HG03432 (cell line): ENCODE measurements at regions not wholly inside any gene's neighbourhood (a gene's known extent, or its start where the extent isn't known, plus 50 kb on each side); places are given as distances from the start of the nearest gene placed in this dataset.

ENCODE experiments used
- ATAC-seq: cut with Tn5 transposase; IDR thresholded peaks from one replicate; pipeline ENCODE4 v1.9.1; 2021; ENCODE audit warnings: mild to moderate bottlenecking, moderate library complexity; ENCODE audit not compliant: unreplicated experiment

GRCh38 chr2:121038891-121039616 lies 245.9 kb downstream of the TFCP2L1 start:
- ATAC-seq = no peak

DNA sequence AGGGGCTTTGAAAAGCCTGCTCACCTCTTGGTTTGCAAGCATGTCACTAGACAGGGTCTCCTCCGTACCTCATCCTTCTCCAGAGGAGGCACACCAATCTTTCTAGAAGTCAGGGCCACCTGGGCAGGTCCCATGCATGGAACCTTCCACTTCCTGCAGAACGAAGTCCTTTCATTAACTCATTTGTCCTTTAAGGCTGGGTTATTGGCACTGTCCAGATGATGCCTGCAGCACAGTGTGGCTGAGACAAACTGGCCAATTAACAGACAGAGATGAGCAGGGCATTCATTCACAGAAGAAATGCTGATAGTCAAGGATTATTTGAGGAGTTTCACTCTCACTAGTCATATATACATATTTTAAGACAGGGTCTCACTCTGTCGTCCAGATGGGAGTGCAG lies 245.3 kb downstream of the TFCP2L1 start:
- no peak for ATAC-seq

- ATAC-seq = no peak
These were observed 243.5 kb downstream of the TFCP2L1 start for GRCh38 chr2:121041516-121041915.

DNA sequence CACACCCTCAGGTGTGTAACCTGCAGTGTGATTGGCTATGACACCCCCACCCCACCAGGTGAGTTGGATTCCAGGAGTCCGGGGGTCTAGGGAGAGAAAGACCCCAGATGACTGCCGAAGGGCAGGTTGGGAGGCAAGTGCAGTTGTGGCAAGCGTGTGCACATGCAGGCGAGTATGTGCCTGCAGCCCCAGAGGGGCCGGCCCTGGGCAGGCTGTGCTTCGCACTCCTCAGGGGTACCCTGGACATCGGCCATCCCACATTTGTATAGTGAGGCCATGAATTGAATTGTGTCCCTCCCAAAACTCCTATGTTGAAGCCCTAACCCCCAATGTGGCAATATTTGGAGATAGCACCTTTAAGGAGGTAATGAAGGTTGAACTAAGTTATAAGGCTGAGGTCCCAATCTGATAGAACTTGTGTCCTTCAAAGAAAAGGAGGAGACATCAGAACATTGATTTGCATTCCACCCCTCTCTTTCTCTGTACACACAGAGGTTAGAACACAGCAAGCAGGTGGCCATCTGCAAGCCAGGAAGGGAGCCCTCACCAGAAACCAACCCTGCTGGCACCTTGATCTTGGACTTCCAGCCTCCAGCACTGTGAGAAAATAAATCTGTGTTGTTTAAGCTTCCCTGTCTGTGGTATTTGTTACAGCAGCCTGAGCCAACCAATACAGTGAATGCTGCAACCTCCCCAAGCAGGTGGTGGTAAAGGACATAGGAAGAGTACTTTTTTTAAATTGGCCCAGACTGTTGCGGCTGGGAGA lies 241.8 kb downstream of the TFCP2L1 start:
- ATAC-seq = no peak

DNA sequence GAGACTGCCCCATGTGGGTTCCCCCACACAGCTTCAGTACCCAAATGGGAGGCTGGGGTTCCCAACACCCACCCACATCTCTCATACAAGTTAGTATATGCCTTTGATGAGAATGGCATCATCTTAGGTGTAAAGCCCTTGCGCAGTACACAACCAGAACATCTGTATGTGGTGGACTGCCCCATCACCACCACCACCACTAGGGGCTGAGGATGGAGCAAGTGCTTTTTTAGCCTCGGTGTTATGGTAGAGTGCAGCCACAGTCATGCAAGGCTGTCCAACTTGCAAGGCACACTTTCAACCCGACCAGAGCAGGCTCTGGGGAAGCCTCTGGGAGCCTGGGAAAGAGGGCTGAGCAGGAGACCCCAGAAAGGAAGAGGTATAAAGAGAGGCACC lies 241.2 kb downstream of the TFCP2L1 start:
- no peak for ATAC-seq

DNA sequence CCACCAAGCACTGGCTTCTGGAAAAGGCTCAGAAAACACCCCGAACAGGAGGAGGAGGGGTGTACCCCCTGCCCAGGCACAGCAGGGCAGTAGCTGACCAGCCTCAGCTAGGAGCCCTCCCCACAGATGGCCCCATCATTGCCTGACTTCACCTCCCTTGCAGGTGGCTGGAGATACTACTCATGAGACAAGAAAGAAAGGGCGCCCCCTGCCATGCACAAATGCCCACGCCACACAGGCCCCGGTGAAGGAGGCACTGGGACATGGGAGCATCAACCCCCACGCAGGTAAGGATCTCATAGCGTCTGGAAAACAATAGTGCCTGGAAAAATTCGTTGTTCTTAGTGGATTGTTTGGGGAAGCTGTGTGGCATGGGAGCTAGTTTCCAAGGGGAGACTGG lies 240.6 kb downstream of the TFCP2L1 start:
- ATAC-seq = no peak

- ATAC-seq = no peak
These were observed 239.8 kb downstream of the TFCP2L1 start for GRCh38 chr2:121045245-121045644.

DNA sequence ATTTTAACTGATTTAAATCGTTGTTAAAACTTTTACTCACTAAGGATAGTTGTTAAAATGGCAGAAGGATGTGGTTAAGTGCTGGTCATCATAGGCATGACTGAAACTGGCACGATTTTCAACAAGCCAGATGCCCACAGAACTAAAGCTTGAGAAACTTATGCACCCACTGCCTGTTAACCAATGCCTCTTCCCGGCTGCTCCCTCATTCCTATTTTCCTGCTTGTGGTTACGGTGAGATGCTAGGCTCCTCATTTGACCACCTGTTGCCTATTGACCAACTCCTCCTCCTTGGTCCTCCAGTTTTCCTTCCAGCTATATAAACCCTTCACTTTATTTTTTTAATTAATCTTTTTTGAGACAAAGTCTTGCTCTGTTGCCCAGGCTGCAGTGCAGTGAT lies 238.7 kb downstream of the TFCP2L1 start:
- no peak for ATAC-seq

- no peak for ATAC-seq
These were observed 237.6 kb downstream of the TFCP2L1 start for GRCh38 chr2:121047383-121047782.

DNA sequence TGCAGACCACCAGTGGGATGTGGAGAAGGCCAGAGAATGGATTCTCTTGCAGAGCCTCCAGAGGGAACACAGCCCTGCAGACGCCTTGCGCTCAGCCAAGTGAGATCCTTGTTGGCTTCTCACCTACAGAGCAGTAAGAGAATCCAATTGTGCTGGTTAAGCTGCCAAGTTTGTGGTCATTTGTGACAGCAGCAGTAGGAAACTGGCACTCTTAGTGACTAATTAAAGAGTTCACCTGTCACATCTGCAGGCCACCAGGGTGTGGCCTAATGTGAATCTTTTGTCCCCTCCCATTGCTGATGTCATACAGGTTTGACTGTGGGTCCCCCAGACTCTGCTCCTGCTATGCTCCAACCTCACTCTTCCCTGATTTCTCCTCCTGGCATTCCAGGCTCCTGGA lies 235.9 kb downstream of the TFCP2L1 start:
- no peak for ATAC-seq

- no peak for ATAC-seq
These were observed 234.9 kb downstream of the TFCP2L1 start for GRCh38 chr2:121049950-121050585.

GRCh38 chr2:121051311-121051710 lies 233.7 kb downstream of the TFCP2L1 start:
- no peak for ATAC-seq

GRCh38 chr2:121052023-121052422 lies 233.0 kb downstream of the TFCP2L1 start:
- ATAC-seq = no peak

DNA sequence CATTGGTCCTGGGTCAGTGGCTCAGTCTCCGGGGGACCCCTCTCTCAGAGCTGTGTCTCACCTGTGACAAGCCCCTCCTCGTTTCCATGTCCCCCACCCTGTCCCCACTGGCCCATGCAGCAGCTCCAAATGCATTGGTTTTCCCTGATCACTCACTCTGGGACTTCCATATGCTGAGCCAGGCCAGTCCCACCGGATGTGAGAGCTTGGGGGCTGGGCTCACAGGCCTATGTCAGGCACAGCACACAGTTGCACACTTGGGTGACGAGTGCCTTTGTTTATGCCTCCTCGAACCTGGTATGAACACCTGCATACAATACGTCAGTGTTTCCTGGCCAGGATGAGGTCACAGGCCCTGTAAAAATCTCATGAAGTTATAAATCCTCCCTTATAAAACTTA lies 232.5 kb downstream of the TFCP2L1 start:
- no peak for ATAC-seq

- ATAC-seq = no peak
These were observed 229.9 kb downstream of the TFCP2L1 start for GRCh38 chr2:121055088-121055487.

DNA sequence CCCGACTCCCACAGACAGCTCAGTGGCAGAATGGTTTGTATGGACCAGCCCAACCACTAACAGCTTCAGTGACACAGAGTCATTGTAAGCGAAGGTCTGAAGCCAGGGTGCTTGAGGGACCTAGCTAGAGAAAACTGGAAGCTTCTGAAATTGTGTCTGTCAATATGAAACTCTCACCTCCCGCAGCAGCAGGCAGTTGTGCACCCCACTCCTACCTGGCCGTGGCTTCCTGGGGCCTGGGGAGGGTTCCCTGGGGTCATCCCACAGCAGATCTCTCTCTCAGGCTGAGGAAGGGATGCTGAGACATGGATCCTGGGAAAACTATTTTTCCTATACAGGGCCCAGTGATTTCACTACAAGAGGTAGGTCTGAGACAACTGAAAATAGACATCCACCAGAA lies 229.5 kb downstream of the TFCP2L1 start:
- no peak for ATAC-seq

GRCh38 chr2:121058852-121059558 lies 226.0 kb downstream of the TFCP2L1 start:
- no peak for ATAC-seq

GRCh38 chr2:121059651-121060649 lies 225.1 kb downstream of the TFCP2L1 start:
- no peak for ATAC-seq

DNA sequence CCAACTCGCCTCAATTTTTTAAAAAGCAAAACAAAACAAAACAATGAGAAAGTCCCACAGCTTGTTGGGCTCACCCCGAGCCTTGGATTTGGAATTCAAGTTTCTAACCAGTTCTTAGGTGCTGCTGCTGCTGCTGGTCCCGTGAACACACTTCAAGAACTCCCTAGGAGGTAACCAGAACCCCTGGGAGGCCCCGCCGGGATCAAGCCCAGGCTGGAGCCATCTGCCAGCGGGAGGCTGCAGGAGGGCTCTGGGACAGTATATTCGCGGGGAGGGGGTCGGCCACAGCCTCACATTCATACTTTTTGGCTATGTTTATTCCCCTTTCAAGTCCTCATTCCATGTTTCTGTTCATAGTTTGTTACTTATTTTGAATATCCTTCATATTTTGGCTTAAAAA lies 223.4 kb downstream of the TFCP2L1 start:
- ATAC-seq = no peak

- ATAC-seq = no peak
These were observed 221.5 kb downstream of the TFCP2L1 start for GRCh38 chr2:121063471-121063870.
